Fibroblast of lung (primary cell): ENCODE measurements at regions not wholly inside any gene's neighbourhood (a gene's known extent, or its start where the extent isn't known, plus 50 kb on each side); places are given as distances from the start of the nearest gene placed in this dataset.

Source experiments
- DNase-seq, 2 donors: peaks; one replicate each; pipeline versions ENCODE4 v3.0.0 to v3.0.0-alpha.2; 2010; ENCODE audit warnings: low read depth in 2 of 2
- H2AFZ ChIP-seq: 2 replicates; pipeline ENCODE4 v1.5.1; 2012; ENCODE audit warnings: low read length, control low read depth, inconsistent platforms
- H3K27ac ChIP-seq: 2 replicates; pipeline ENCODE4 v1.5.1; 2011; ENCODE audit warnings: low read length, control low read depth; ENCODE audit not compliant: insufficient read depth
- H3K27me3 ChIP-seq: 2 replicates; pipeline ENCODE4 v1.5.1; 2011; ENCODE audit warnings: mild to moderate bottlenecking, low read length; ENCODE audit not compliant: control insufficient read depth, insufficient read depth
- H3K36me3 ChIP-seq: 2 replicates; pipeline ENCODE4 v1.5.1; 2011; ENCODE audit warnings: low read length; ENCODE audit not compliant: control insufficient read depth, insufficient read depth
- H3K4me1 ChIP-seq: 2 replicates; pipeline ENCODE4 v1.5.1; 2011; ENCODE audit warnings: low read length; ENCODE audit not compliant: control insufficient read depth, insufficient read depth; ENCODE audit errors: extremely low read depth
- H3K4me2 ChIP-seq: 2 replicates; pipeline ENCODE4 v1.5.1; 2011; ENCODE audit warnings: low read length, control low read depth; ENCODE audit not compliant: insufficient read depth; ENCODE audit errors: extremely low read depth
- H3K4me3 ChIP-seq, 4 experiments: fragments of 200-600 bp in 1 of 4; sonication (generic) in 1 of 4; replicated peaks in 1 of 4; 2 replicates each; pipeline ENCODE4 v1.5.1; 2011 to 2016; ENCODE audit warnings: low read length in 4 of 4, low read depth in 3 of 4, mild to moderate bottlenecking in 3 of 4, control low read depth in 2 of 4, inconsistent platforms in 1 of 4, mixed read lengths in 1 of 4; ENCODE audit not compliant: insufficient read depth in 1 of 4; ENCODE audit errors: control extremely low read depth in 1 of 4
- H3K79me2 ChIP-seq: 2 replicates; pipeline ENCODE4 v1.5.1; 2012; ENCODE audit warnings: mild to moderate bottlenecking, low read length, inconsistent platforms; ENCODE audit not compliant: control insufficient read depth, insufficient read depth
- H3K9ac ChIP-seq: 2 replicates; pipeline ENCODE4 v1.5.1; 2011; ENCODE audit warnings: mild to moderate bottlenecking, low read length, control low read depth; ENCODE audit not compliant: insufficient read depth
- H3K9me3 ChIP-seq: 2 replicates; pipeline ENCODE4 v1.5.1; 2012; ENCODE audit warnings: low read depth, low read length; ENCODE audit not compliant: control insufficient read depth, insufficient read depth
- H4K20me1 ChIP-seq: 2 replicates; pipeline ENCODE4 v1.5.1; 2011; ENCODE audit warnings: low read length; ENCODE audit not compliant: control insufficient read depth, insufficient read depth; ENCODE audit errors: extremely low read depth
- CTCF ChIP-seq, 2 donors: IDR thresholded peaks in 1 of 2; conservative IDR thresholded peaks in 1 of 2; 1 replicate in 1 of 2; 2 replicates in 1 of 2; pipeline ENCODE4 v1.5.1; 2011 to 2012; ENCODE audit warnings: low read length in 2 of 2, control low read depth in 1 of 2, inconsistent platforms in 1 of 2, low read depth in 1 of 2, mild to moderate bottlenecking in 1 of 2
- EZH2 ChIP-seq: IDR thresholded peaks from 2 replicates; pipeline ENCODE4 v1.5.1; 2012; ENCODE audit warnings: low read length, control low read depth, mild to moderate bottlenecking; ENCODE audit errors: missing control alignments

GRCh38 chr6:170167657-170168159, 123.2 kb downstream of the DLL1 start:
- DNase-seq, result no peak
- Histone ChIP-seq H3K79me2 (no peaks in the 10 kb centered on the region), H3K4me2 (no peak overlapping the region), H3K27me3 (no peaks in the 10 kb centered on the region), H3K9ac (no peak overlapping the region), H3K4me3 (no peak overlapping the region), H2AFZ (no peak overlapping the region), H3K36me3 (no peaks in the 10 kb centered on the region), H3K4me1 (no peaks in the 10 kb centered on the region), H4K20me1 (no peaks in the 10 kb centered on the region), H3K9me3 (peaks cover 4% of the 10 kb centered on the region), H3K27ac (no peak overlapping the region)
- TF ChIP-seq CTCF (conservative IDR thresholded peaks at IDR 0.05 in 1 of 2, IDR thresholded peaks at IDR 0.05 in 1 of 2; ENCODE audit: low read depth in 1 of 2, low read length in 2 of 2) (no peak), EZH2 (no peak)

GRCh38 chr6:170166511-170167122, 124.3 kb downstream of the DLL1 start:
- no peak overlapping the region for H3K9ac ChIP-seq
- H3K4me2 ChIP-seq, result no peak overlapping the region
- no peaks in the 10 kb centered on the region for H3K4me1 ChIP-seq
- H3K9me3 ChIP-seq, result peaks cover 4% of the 10 kb centered on the region
- no peaks in the 10 kb centered on the region for H3K36me3 ChIP-seq
- H3K27me3 ChIP-seq, result no peaks in the 10 kb centered on the region
- no peaks in the 10 kb centered on the region for H4K20me1 ChIP-seq
- H3K27ac ChIP-seq, result no peak overlapping the region
- TF ChIP-seq CTCF (conservative IDR thresholded peaks at IDR 0.05 in 1 of 2, IDR thresholded peaks at IDR 0.05 in 1 of 2; ENCODE audit: low read depth in 1 of 2, low read length in 2 of 2), result no peak
- no peak for TF ChIP-seq EZH2
- no peak overlapping the region for H2AFZ ChIP-seq
- DNase-seq, result no peak
- no peak overlapping the region for H3K4me3 ChIP-seq
- H3K79me2 ChIP-seq, result no peaks in the 10 kb centered on the region

- H4K20me1 ChIP-seq, result no peaks in the 10 kb centered on the region
- no peaks in the 10 kb centered on the region for H3K36me3 ChIP-seq
- no peak overlapping the region for H2AFZ ChIP-seq
- no peak for DNase-seq
- H3K27me3 ChIP-seq, result no peaks in the 10 kb centered on the region
- H3K9me3 ChIP-seq, result peaks cover 4% of the 10 kb centered on the region
- H3K79me2 ChIP-seq, result no peaks in the 10 kb centered on the region
- no peak overlapping the region for H3K4me3 ChIP-seq
- no peaks in the 10 kb centered on the region for H3K4me1 ChIP-seq
- no peak for TF ChIP-seq CTCF (conservative IDR thresholded peaks at IDR 0.05 in 1 of 2, IDR thresholded peaks at IDR 0.05 in 1 of 2; ENCODE audit: low read depth in 1 of 2, low read length in 2 of 2)
- TF ChIP-seq EZH2, result no peak
- no peak overlapping the region for H3K4me2 ChIP-seq
- H3K9ac ChIP-seq, result no peak overlapping the region
- H3K27ac ChIP-seq, result no peak overlapping the region
These were observed 125.3 kb downstream of the DLL1 start for GRCh38 chr6:170165471-170166117.
